ENCODE measurements at regions not wholly inside any gene's neighbourhood (a gene's known extent, or its start where the extent isn't known, plus 50 kb on each side); places are given as distances from the start of the nearest gene placed in this dataset.

DNA sequence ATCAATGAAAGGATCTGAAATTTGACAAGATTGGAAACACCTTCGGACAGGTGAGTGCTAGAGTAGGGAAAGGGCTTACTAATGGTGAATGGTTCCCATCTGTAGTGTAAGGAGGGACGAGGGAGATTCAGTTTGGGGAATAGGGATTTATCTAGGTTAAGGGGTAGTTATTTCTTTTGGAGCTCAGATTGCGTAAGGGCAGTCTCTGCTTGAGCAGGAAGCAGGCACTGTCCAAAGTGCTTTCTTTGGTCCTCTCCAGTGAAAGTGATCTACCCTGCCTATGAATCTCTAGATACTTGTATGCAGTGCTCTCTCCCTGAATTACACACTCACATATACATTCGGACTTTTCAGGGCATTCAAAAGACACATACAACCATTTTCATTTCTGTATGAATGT, 272.9 kb upstream of the FIGN start:
- BruUV-seq (replicated peaks): no TSS peak
- no peaks in the 10 kb centered on the region for H3K4me1 ChIP-seq (ENCODE audit: control insufficient read depth in 1 of 2, insufficient read depth in 2 of 2, low read length in 2 of 2)
- no peak for ATAC-seq
- H3K9ac ChIP-seq (ENCODE audit: low read length): no peak overlapping the region
- TF ChIP-seq ZFX (IDR thresholded peaks at IDR 0.05) (no peak), ZNF274 (IDR thresholded peaks at IDR 0.05; ENCODE audit: low read depth, low read length) (no peak), SP1 (IDR thresholded peaks at IDR 0.05; ENCODE audit: low read depth) (no peak), SRF (IDR thresholded peaks at IDR 0.05; ENCODE audit: low read depth) (no peak), RAD21 (IDR thresholded peaks at IDR 0.05; ENCODE audit: low read depth) (no peak), POLR2A (IDR thresholded peaks at IDR 0.05; ENCODE audit: borderline replicate concordance, extremely low read depth, insufficient read depth, insufficient read length) (no peak), JUND (IDR thresholded peaks at IDR 0.05) (no peak), ELF1 (IDR thresholded peaks at IDR 0.05; ENCODE audit: borderline replicate concordance, low read depth) (no peak), SIN3A (IDR thresholded peaks at IDR 0.05; ENCODE audit: low read depth) (no peak), EZH2 (IDR thresholded peaks at IDR 0.05) (no peak), EGR1 (IDR thresholded peaks at IDR 0.05; ENCODE audit: low read depth) (no peak), EZH2phosphoT487 (IDR thresholded peaks at IDR 0.05; ENCODE audit: borderline replicate concordance) (no peak), TCF7L2 (IDR thresholded peaks at IDR 0.05; ENCODE audit: borderline replicate concordance, extremely low read depth, insufficient read depth, insufficient read length) (no peak)
- TF ChIP-seq, protein P1, sequence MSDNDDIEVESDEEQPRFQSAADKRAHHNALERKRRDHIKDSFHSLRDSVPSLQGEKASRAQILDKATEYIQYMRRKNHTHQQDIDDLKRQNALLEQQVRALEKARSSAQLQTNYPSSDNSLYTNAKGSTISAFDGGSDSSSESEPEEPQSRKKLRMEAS (IDR thresholded peaks at IDR 0.05): no peak
- TF ChIP-seq, protein P2, sequence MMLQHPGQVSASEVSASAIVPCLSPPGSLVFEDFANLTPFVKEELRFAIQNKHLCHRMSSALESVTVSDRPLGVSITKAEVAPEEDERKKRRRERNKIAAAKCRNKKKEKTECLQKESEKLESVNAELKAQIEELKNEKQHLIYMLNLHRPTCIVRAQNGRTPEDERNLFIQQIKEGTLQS (IDR thresholded peaks at IDR 0.05): no peak
- TF ChIP-seq, protein P3, sequence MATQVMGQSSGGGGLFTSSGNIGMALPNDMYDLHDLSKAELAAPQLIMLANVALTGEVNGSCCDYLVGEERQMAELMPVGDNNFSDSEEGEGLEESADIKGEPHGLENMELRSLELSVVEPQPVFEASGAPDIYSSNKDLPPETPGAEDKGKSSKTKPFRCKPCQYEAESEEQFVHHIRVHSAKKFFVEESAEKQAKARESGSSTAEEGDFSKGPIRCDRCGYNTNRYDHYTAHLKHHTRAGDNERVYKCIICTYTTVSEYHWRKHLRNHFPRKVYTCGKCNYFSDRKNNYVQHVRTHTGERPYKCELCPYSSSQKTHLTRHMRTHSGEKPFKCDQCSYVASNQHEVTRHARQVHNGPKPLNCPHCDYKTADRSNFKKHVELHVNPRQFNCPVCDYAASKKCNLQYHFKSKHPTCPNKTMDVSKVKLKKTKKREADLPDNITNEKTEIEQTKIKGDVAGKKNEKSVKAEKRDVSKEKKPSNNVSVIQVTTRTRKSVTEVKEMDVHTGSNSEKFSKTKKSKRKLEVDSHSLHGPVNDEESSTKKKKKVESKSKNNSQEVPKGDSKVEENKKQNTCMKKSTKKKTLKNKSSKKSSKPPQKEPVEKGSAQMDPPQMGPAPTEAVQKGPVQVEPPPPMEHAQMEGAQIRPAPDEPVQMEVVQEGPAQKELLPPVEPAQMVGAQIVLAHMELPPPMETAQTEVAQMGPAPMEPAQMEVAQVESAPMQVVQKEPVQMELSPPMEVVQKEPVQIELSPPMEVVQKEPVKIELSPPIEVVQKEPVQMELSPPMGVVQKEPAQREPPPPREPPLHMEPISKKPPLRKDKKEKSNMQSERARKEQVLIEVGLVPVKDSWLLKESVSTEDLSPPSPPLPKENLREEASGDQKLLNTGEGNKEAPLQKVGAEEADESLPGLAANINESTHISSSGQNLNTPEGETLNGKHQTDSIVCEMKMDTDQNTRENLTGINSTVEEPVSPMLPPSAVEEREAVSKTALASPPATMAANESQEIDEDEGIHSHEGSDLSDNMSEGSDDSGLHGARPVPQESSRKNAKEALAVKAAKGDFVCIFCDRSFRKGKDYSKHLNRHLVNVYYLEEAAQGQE (IDR thresholded peaks at IDR 0.05; ENCODE audit: low read depth): no peak
- TF ChIP-seq, protein P4, sequence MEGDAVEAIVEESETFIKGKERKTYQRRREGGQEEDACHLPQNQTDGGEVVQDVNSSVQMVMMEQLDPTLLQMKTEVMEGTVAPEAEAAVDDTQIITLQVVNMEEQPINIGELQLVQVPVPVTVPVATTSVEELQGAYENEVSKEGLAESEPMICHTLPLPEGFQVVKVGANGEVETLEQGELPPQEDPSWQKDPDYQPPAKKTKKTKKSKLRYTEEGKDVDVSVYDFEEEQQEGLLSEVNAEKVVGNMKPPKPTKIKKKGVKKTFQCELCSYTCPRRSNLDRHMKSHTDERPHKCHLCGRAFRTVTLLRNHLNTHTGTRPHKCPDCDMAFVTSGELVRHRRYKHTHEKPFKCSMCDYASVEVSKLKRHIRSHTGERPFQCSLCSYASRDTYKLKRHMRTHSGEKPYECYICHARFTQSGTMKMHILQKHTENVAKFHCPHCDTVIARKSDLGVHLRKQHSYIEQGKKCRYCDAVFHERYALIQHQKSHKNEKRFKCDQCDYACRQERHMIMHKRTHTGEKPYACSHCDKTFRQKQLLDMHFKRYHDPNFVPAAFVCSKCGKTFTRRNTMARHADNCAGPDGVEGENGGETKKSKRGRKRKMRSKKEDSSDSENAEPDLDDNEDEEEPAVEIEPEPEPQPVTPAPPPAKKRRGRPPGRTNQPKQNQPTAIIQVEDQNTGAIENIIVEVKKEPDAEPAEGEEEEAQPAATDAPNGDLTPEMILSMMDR (IDR thresholded peaks at IDR 0.05 in 2 of 3, conservative IDR thresholded peaks at IDR 0.05 in 1 of 3; ENCODE audit: borderline replicate concordance in 1 of 3, insufficient read depth in 1 of 3, low read depth in 2 of 3, low read length in 2 of 3): no peak
- peaks cover 16% of the 10 kb centered on the region; the same call in 1 of the 2 replicates for H3K27me3 ChIP-seq (ENCODE audit: insufficient read depth, low read length)
- H4K20me1 ChIP-seq (ENCODE audit: insufficient read depth): no peaks in the 10 kb centered on the region
- ChIA-PET POLR2A (no interaction called here), CTCF (no interaction called here), RAD21 (ENCODE audit: low non-redundant PET in 1 of 2, low total read pairs in 2 of 2, uncharacterized antibody in 2 of 2, unreplicated experiment in 2 of 2) (no interaction called here)
- intact Hi-C loops (cut with micrococcal nuclease): no loop called here
- H3K4me3 ChIP-seq (replicated peaks in 1 of 2; ENCODE audit: low read depth in 1 of 2, low read length in 2 of 2): no peak overlapping the region
- DNase-seq (ENCODE audit: low read depth, low spot score): no peak
- H3K9me2 ChIP-seq (ENCODE audit: insufficient read depth): no peaks in the 10 kb centered on the region
- no peaks in the 10 kb centered on the region for H3K9me3 ChIP-seq (ENCODE audit: control insufficient read depth in 1 of 2, insufficient read depth in 1 of 2, low read depth in 1 of 2, low read length in 2 of 2)
- no peaks in the 10 kb centered on the region for H3K36me3 ChIP-seq (ENCODE audit: control insufficient read depth in 1 of 2, insufficient read depth in 2 of 2, low read length in 2 of 2)
- H3K4me2 ChIP-seq (ENCODE audit: low read length): no peak overlapping the region
- no peaks in the 10 kb centered on the region for H3K79me2 ChIP-seq (ENCODE audit: insufficient read depth, low read length)
- H2AFZ ChIP-seq (ENCODE audit: low read depth, low read length, poor library complexity, severe bottlenecking): no peak overlapping the region
- no peak overlapping the region for H3K27ac ChIP-seq (ENCODE audit: low read depth, low read length)
